ENCODE measurements at regions not wholly inside any gene's neighbourhood (a gene's known extent, or its start where the extent isn't known, plus 50 kb on each side); places are given as distances from the start of the nearest gene placed in this dataset.
"Not testable (repeated sequence)": the region's sequence is repeated elsewhere in the genome, so short reads cannot be mapped to it uniquely, and the experiment has no call there.

- DNase-seq: no peak
Measured at GRCh38 chr6:56739836-56740815, 97.4 kb upstream of the DST start.

GRCh38 chr6:56736804-56737203 lies 94.1 kb upstream of the DST start:
- no peak for DNase-seq

- peak; percentile 83 to 87 for DNase-seq
Measured at GRCh38 chr6:56734335-56734734, 91.6 kb upstream of the DST start.

GRCh38 chr6:56733211-56733697 lies 90.6 kb upstream of the DST start:
- no peak for DNase-seq

GRCh38 chr6:56732517-56732916 lies 89.8 kb upstream of the DST start:
- DNase-seq: no peak

GRCh38 chr6:56730663-56731529 lies 88.2 kb upstream of the DST start:
- DNase-seq: no peak

- DNase-seq: no peak
Measured at GRCh38 chr6:56729719-56730118, 87.0 kb upstream of the DST start.

GRCh38 chr6:56729166-56729565 lies 86.5 kb upstream of the DST start:
- not testable (repeated sequence) for DNase-seq

- DNase-seq: no peak
Measured at GRCh38 chr6:56727097-56727850, 84.6 kb upstream of the DST start.

- no peak for DNase-seq
Measured at GRCh38 chr6:56725254-56725653, 82.6 kb upstream of the DST start.

GRCh38 chr6:56724455-56724854 lies 81.8 kb upstream of the DST start:
- no peak for DNase-seq

- DNase-seq: no peak
Measured at GRCh38 chr6:56720882-56721281, 78.2 kb upstream of the DST start.

GRCh38 chr6:56720202-56720601 lies 77.5 kb upstream of the DST start:
- not testable (repeated sequence) for DNase-seq

- not testable (repeated sequence) for DNase-seq
Measured at GRCh38 chr6:56719315-56720058, 76.8 kb upstream of the DST start.

- no peak for DNase-seq
Measured at GRCh38 chr6:56718236-56718635, 75.5 kb upstream of the DST start.

GRCh38 chr6:56716229-56716628 lies 73.5 kb upstream of the DST start:
- no peak for DNase-seq

- DNase-seq: no peak
Measured at GRCh38 chr6:56715741-56716140, 73.1 kb upstream of the DST start.

- no peak for DNase-seq
Measured at GRCh38 chr6:56714982-56715456, 72.3 kb upstream of the DST start.

GRCh38 chr6:56714273-56714672 lies 71.6 kb upstream of the DST start:
- DNase-seq: no peak

- no peak for DNase-seq
Measured at GRCh38 chr6:56713254-56713672, 70.6 kb upstream of the DST start.

- no peak for DNase-seq
Measured at GRCh38 chr6:56710967-56711366, 68.3 kb upstream of the DST start.

GRCh38 chr6:56709650-56710049 lies 67.0 kb upstream of the DST start:
- no peak for DNase-seq

All from AML-193 (cell line).